ENCODE measurements at regions not wholly inside any gene's neighbourhood (a gene's known extent, or its start where the extent isn't known, plus 50 kb on each side); places are given as distances from the start of the nearest gene placed in this dataset.
"Not testable (repeated sequence)": the region's sequence is repeated elsewhere in the genome, so short reads cannot be mapped to it uniquely, and the experiment has no call there.

DNA sequence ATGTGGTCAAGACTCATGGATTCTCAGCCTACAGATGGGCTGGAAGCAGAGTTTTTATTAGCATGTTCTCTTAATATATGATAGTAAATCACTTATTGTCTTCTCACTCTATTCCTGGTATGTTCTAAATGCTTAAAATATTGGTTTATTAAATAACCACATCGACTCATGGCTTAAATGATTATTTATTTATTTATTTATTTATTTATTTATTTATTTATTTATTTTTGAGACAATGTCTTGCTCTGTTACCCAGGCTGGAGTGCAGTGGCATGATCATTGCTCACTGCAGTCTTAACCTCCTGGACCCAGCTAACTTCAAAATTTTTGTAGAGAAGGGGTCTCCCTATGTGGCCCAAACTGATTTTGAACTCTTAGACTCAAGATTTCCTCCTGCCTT is 457.2 kb upstream of the TNC start:
- POLR2A ChIA-PET, result no interaction called here
- Histone ChIP-seq H3K36me3 (ENCODE audit: control insufficient read depth, insufficient read depth, low read length) (no peaks in the 10 kb centered on the region), H3K27me3 (ENCODE audit: control insufficient read depth, insufficient read depth, low read length) (no peaks in the 10 kb centered on the region), H3K4me3 (ENCODE audit: low read depth, low read length) (no peak overlapping the region)
- CTCF ChIA-PET, result no interaction called here
- DNase-seq (ENCODE audit: low read depth), result no peak
- TF ChIP-seq, protein P1, sequence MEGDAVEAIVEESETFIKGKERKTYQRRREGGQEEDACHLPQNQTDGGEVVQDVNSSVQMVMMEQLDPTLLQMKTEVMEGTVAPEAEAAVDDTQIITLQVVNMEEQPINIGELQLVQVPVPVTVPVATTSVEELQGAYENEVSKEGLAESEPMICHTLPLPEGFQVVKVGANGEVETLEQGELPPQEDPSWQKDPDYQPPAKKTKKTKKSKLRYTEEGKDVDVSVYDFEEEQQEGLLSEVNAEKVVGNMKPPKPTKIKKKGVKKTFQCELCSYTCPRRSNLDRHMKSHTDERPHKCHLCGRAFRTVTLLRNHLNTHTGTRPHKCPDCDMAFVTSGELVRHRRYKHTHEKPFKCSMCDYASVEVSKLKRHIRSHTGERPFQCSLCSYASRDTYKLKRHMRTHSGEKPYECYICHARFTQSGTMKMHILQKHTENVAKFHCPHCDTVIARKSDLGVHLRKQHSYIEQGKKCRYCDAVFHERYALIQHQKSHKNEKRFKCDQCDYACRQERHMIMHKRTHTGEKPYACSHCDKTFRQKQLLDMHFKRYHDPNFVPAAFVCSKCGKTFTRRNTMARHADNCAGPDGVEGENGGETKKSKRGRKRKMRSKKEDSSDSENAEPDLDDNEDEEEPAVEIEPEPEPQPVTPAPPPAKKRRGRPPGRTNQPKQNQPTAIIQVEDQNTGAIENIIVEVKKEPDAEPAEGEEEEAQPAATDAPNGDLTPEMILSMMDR (IDR thresholded peaks at IDR 0.05; ENCODE audit: insufficient read depth, low read depth, low read length), result no peak

DNA sequence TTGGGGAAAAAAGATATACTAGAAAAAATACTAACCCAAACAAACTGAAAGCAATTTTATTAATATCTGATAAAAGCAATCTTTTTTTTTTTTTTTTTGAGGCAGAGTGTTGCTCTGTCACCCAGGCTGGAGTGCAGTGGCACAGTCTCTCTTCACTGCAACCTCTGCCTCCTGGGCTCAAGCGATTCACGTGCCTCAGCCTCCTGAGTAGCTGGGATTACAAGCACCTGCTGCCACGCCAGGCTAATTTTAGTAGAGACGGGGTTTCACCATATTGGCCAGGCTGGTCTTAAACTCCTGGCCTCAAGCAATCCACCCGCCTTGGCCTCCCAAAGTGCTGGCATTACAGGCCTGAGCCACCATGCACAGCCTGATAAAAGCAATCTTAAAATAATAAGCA is 467.5 kb upstream of the TNC start:
- H3K36me3 ChIP-seq (ENCODE audit: control insufficient read depth, insufficient read depth, low read length); DNase-seq (ENCODE audit: low read depth); H3K27me3 ChIP-seq (ENCODE audit: control insufficient read depth, insufficient read depth, low read length); H3K4me3 ChIP-seq (ENCODE audit: low read depth, low read length); POLR2A ChIA-PET: not testable (repeated sequence)
- CTCF ChIA-PET, result interaction anchor here (0.6 to 1.0 kb wide), 3 partner anchors 8 to 975 kb away, joined by 3 to 5 read pairs (median 4); no protein-coding TSS in a partner anchor

DNA sequence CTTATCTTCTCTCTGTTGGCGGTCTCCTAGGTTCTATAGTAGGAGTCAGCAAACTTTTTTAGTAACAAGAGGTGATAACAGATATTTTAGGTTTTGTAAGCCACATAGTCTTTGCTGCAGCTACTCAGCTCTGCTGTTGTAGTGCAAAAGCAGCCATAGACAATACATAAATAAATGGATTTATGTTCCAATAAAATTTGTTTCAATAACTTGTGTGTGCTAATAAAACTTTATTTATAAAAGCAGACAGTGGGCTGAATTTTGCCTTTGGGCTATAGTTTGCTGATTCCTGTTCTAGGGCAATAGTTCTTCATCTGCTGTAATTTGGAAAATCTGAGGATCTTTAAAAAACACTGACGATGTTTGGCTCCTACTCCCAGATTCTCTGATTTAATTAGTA is 469.4 kb upstream of the TNC start:
- H3K4me3 ChIP-seq (ENCODE audit: low read depth, low read length), result no peak overlapping the region
- ChIA-PET CTCF (no interaction called here), POLR2A (no interaction called here)
- no peak for DNase-seq (ENCODE audit: low read depth)
- H3K27me3 ChIP-seq (ENCODE audit: control insufficient read depth, insufficient read depth, low read length), result no peaks in the 10 kb centered on the region
- no peaks in the 10 kb centered on the region for H3K36me3 ChIP-seq (ENCODE audit: control insufficient read depth, insufficient read depth, low read length)
- TF ChIP-seq, protein P1 (IDR thresholded peaks at IDR 0.05; ENCODE audit: insufficient read depth, low read depth, low read length), result no peak

DNA sequence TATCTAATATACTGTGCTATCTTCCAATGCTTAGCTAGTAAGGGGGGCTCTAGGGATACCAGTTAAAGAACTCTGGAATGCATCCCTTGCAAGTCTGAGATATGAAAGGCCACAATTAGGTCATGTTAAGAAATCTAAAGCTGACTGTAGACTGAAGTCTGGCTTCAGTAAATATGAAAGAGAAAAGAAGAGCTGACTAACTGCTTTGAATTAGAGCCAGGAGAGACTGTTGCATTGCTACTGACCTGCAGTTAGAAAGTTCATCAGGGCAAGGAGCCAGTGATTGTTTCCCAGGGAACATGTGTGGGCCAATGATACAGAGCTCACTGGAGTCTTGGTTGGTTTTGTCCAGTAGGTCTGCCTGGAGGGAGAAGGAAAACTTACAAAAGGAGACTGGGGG is 472.1 kb upstream of the TNC start:
- CTCF ChIA-PET, result interaction anchor here (0.6 to 7.2 kb wide), 6 partner anchors 10 to 1147 kb away, joined by 3 to 91 read pairs (median 4); no protein-coding TSS in a partner anchor

DNA sequence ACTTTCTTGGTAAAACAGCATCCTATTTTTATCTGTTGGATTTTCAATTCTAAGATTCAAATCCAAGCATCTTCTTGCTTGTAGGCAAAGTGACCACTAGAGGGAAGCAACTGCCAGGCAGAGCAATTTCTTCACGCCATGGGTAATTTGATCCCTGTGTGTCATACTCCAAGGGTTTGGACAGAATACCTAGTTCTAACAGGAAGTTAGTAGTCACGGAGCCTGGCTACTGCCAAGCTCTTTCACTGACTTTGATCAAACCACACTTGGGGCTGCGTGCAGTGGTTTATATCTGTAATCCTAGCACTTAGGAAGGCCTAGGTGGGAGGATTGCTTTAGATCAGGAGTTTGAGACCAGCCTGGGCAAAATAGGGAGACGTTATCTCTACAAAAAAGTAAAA is 473.6 kb upstream of the TNC start:
- no peak overlapping the region for H3K4me3 ChIP-seq (ENCODE audit: low read depth, low read length)
- H3K36me3 ChIP-seq (ENCODE audit: control insufficient read depth, insufficient read depth, low read length), result no peaks in the 10 kb centered on the region
- no peaks in the 10 kb centered on the region for H3K27me3 ChIP-seq (ENCODE audit: control insufficient read depth, insufficient read depth, low read length)
- DNase-seq (ENCODE audit: low read depth), result peak; percentile 96
- ChIA-PET POLR2A (no interaction called here), CTCF (interaction anchor here (0.7 to 7.2 kb wide), 34 partner anchors 13 to 1150 kb away, joined by 3 to 91 read pairs (median 4); no protein-coding TSS in a partner anchor)
- TF ChIP-seq, protein P1 (IDR thresholded peaks at IDR 0.05; ENCODE audit: insufficient read depth, low read depth, low read length), result peak; percentile 91

More for the DNA sequence above, 472.1 kb upstream of the TNC start:
- Histone ChIP-seq H3K36me3 (ENCODE audit: control insufficient read depth, insufficient read depth, low read length) (no peaks in the 10 kb centered on the region), H3K27me3 (ENCODE audit: control insufficient read depth, insufficient read depth, low read length) (no peaks in the 10 kb centered on the region), H3K4me3 (ENCODE audit: low read depth, low read length) (no peak overlapping the region)
- DNase-seq (ENCODE audit: low read depth), result peak; percentile 68
- TF ChIP-seq, protein P1 (IDR thresholded peaks at IDR 0.05; ENCODE audit: insufficient read depth, low read depth, low read length), result no peak
- POLR2A ChIA-PET, result interaction anchor here (0.5 kb wide), 1 partner anchor 564 kb away, joined by 3 read pairs; no protein-coding TSS in a partner anchor

DNA sequence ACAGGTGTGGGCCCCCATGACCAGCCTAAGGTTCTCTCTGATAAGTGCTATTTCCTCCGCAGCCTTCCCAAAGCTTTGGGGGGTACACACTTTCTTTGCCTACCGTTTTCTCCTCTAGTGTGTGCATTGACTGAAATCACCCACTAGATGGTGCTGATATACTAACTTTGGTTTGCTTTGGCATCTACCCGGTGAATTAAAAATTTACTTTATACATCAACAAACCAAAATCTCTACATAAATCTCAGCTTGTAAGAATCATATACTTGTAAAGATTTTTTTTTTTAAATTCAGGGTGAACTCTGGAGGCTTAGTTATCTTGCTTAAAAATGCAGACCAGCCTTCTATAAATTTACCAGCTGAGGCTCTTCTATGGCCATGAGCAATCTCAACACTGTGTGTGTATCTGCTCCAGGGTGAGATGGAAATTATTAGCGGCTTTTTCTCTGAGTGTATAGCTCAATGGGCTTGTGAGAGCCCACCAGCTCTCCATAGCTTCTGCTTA is 475.7 kb upstream of the TNC start:
- DNase-seq (ENCODE audit: low read depth), result no peak
- ChIA-PET POLR2A (no interaction called here), CTCF (interaction anchor here (0.6 to 7.2 kb wide), 60 partner anchors 8 to 1267 kb away, joined by 3 to 91 read pairs (median 4); partner anchors contain the start of gene PAPPA)
- no peaks in the 10 kb centered on the region for H3K36me3 ChIP-seq (ENCODE audit: control insufficient read depth, insufficient read depth, low read length)
- no peaks in the 10 kb centered on the region for H3K27me3 ChIP-seq (ENCODE audit: control insufficient read depth, insufficient read depth, low read length)
- TF ChIP-seq, protein P1 (IDR thresholded peaks at IDR 0.05; ENCODE audit: insufficient read depth, low read depth, low read length), result peak; percentile 65
- H3K4me3 ChIP-seq (ENCODE audit: low read depth, low read length), result no peak overlapping the region
